Activated CD4-positive, alpha-beta T cell treated with anti-CD3 and anti-CD28 coated beads, Interleukin-2, amount 50 U/mL, for 16 hours (primary cell): ENCODE measurements at regions not wholly inside any gene's neighbourhood (a gene's known extent, or its start where the extent isn't known, plus 50 kb on each side); places are given as distances from the start of the nearest gene placed in this dataset.

Experiments
- DNase-seq: peaks from one replicate; pipeline ENCODE4 v3.0.0-alpha.2; 2020

- DNase-seq = no peak
Measured at GRCh38 chr7:16978358-16979244, 96.8 kb upstream of the AGR3 start.

- no peak for DNase-seq
Measured at GRCh38 chr7:16980539-16980938, 98.8 kb upstream of the AGR3 start.

- peak; percentile 58 for DNase-seq
Measured at GRCh38 chr7:16982640-16983350, 101.0 kb upstream of the AGR3 start.

GRCh38 chr7:16984375-16984774 lies 102.6 kb upstream of the AGR3 start:
- DNase-seq = no peak

GRCh38 chr7:16985621-16986020 lies 103.8 kb upstream of the AGR3 start:
- no peak for DNase-seq

GRCh38 chr7:16986755-16987154 lies 105.0 kb upstream of the AGR3 start:
- no peak for DNase-seq

- no peak for DNase-seq
Measured at GRCh38 chr7:16989811-16990413, 108.1 kb upstream of the AGR3 start.

- no peak for DNase-seq
Measured at GRCh38 chr7:16991551-16991950, 109.8 kb upstream of the AGR3 start.

GRCh38 chr7:16993543-16993942 lies 111.8 kb upstream of the AGR3 start:
- no peak for DNase-seq

- DNase-seq = no peak
Measured at GRCh38 chr7:16998481-16999051, 116.8 kb upstream of the AGR3 start.

- DNase-seq = peak; percentile 84
Measured at GRCh38 chr7:16999541-17000267, 117.9 kb upstream of the AGR3 start.

- DNase-seq = no peak
Measured at GRCh38 chr7:17005271-17005670, 123.5 kb upstream of the AGR3 start.

GRCh38 chr7:17007841-17008240 lies 126.1 kb upstream of the AGR3 start:
- no peak for DNase-seq

GRCh38 chr7:17009007-17009719 lies 127.4 kb upstream of the AGR3 start:
- DNase-seq = peak; percentile 58

GRCh38 chr7:17009933-17010332 lies 128.2 kb upstream of the AGR3 start:
- no peak for DNase-seq

GRCh38 chr7:17010637-17011300 lies 129.0 kb upstream of the AGR3 start:
- DNase-seq = peak; percentile 35

GRCh38 chr7:17013204-17013603 lies 131.4 kb upstream of the AGR3 start:
- DNase-seq = no peak

GRCh38 chr7:17014686-17015085 lies 132.9 kb upstream of the AGR3 start:
- DNase-seq = no peak

- no peak for DNase-seq
Measured at GRCh38 chr7:17015598-17016031, 133.8 kb upstream of the AGR3 start.

- DNase-seq = no peak
Measured at GRCh38 chr7:17016402-17017010, 134.7 kb upstream of the AGR3 start.

- DNase-seq = no peak
Measured at GRCh38 chr7:17019106-17019505, 137.3 kb upstream of the AGR3 start.
